22Rv1 (cell line): ENCODE measurements at regions not wholly inside any gene's neighbourhood (a gene's known extent, or its start where the extent isn't known, plus 50 kb on each side); places are given as distances from the start of the nearest gene placed in this dataset.

ENCODE experiments used
- H3K27ac ChIP-seq: fragments of 450-650 bp; 2 replicates; pipeline ENCODE4 v1.5.1; 2017
- CTCF ChIP-seq: fragments of 450-650 bp; IDR thresholded peaks from 2 replicates; pipeline ENCODE4 v1.5.1; 2017; ENCODE audit warnings: mild to moderate bottlenecking
- ZFX ChIP-seq: fragments of 450-650 bp; IDR thresholded peaks from 2 replicates; pipeline ENCODE4 v1.6.1; 2017; ENCODE audit warnings: antibody characterized with exemption, borderline replicate concordance

DNA sequence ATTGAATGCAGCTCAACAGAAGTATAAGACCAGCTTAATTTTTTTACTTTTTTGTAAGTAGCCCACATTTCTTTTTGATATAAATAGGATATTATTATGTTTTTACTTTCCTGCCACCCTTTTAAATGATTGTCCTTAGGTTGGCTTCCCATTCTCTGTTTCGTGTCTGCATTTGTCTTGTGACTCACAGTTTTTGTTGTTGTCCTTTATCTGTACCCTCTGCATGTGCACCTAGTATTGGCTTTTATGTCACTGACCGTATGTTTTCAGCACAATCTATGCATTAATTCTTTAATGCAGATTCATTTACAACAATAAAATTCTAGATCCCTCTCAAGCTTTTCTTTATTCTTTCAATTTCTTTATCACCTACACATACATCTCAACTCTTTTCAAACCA, 474.2 kb upstream of the FANCL start:
- no peak for TF ChIP-seq CTCF
- H3K27ac ChIP-seq, result no peak overlapping the region

DNA sequence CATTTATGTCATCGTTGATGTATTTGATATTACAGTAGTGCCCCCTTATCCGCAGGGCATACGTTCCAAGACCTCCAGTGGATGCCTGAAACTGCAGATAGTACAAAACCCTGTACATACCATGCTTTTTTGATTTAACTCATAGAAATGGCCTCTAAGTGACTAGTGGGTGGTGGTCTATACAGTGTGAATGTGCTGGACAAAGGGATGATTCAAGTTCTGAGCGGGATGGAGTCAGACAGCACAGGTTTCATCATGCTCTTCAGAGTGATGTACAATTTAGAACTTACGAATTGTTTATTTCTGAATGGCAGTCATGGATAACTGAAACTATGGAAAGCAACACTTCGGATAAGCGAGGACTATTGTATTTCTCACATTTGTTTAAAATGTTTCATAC, 473.1 kb upstream of the FANCL start:
- no peak for TF ChIP-seq ZFX
- no peak for TF ChIP-seq CTCF
- H3K27ac ChIP-seq, result no peak overlapping the region

GRCh38 chr2:58710795-58711279, 469.7 kb upstream of the FANCL start:
- TF ChIP-seq ZFX (no peak), CTCF (no peak)
- no peak overlapping the region for H3K27ac ChIP-seq

DNA sequence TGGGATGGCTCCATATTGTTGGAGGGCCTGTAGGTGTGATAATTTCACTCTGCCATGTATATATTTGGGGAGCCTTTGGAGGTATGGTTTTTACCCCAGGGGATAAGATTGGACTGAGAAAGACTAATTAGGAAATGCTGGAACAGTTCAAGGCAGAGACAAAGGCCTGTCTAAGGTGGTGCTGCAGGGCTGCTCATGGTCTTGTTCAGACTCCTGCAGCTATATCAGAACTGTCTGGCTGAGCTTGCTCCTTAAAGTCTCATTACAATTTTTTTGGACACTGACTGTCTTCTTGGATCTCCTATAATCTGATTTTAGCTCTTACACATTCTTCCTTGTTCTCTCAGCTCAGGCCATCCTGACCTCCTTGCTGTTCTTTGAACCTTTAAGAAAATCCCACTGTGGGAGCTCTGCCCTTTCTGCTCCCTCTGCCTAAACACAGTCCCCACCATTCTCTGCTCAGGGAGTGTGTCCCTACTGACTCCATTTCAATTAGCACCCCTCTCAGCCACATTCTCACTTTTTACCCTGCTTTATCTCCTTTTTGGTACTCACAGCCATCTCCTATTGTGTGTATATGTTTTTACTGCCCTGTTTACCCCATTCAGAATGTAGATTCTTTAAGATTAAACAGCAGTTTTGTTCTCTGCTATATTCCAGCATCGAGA, 468.7 kb upstream of the FANCL start:
- TF ChIP-seq CTCF, result no peak
- TF ChIP-seq ZFX, result no peak
- H3K27ac ChIP-seq, result no peak overlapping the region

GRCh38 chr2:58709274-58709673, 468.1 kb upstream of the FANCL start:
- TF ChIP-seq ZFX, result no peak
- no peak overlapping the region for H3K27ac ChIP-seq

GRCh38 chr2:58708565-58708964, 467.4 kb upstream of the FANCL start:
- TF ChIP-seq ZFX, result no peak
- TF ChIP-seq CTCF, result no peak
- no peak overlapping the region for H3K27ac ChIP-seq

- TF ChIP-seq ZFX (no peak), CTCF (no peak)
- H3K27ac ChIP-seq, result no peak overlapping the region
Observed at GRCh38 chr2:58702302-58702885, 461.3 kb upstream of the FANCL start.
